Prostate gland (tissue), 2 donors: ENCODE measurements at regions not wholly inside any gene's neighbourhood (a gene's known extent, or its start where the extent isn't known, plus 50 kb on each side); places are given as distances from the start of the nearest gene placed in this dataset.

Experiments used
- DNase-seq: peaks from one replicate; pipeline ENCODE4 v3.0.0-alpha.2; 2019; ENCODE audit warnings: low spot score
- H3K27ac ChIP-seq, 2 donors: fragments of 200-600 bp; sonication (generic); 2 replicates each; pipeline ENCODE4 v1.5.1; 2017 to 2019
- H3K27me3 ChIP-seq: fragments of 200-600 bp; sonication (generic); replicated peaks from 2 replicates; pipeline ENCODE4 v1.5.1; 2019; ENCODE audit not compliant: insufficient read depth
- H3K36me3 ChIP-seq, 2 donors: fragments of 200-600 bp; sonication (generic); 1 replicate in 1 of 2; 2 replicates in 1 of 2; pipeline versions ENCODE4 v1.5.1 to v1.8.1; 2017 to 2019
- H3K4me1 ChIP-seq: fragments of 200-600 bp; sonication (generic); replicated peaks from 2 replicates; pipeline ENCODE4 v1.5.1; 2019
- H3K4me3 ChIP-seq, 2 donors: fragments of 200-600 bp; sonication (generic); 2 replicates each; pipeline ENCODE4 v1.5.1; 2017 to 2019
- H3K9me3 ChIP-seq: fragments of 200-600 bp; sonication (generic); 2 replicates; pipeline ENCODE4 v1.5.1; 2017
- POLR2A ChIP-seq: fragments of 450-650 bp; IDR thresholded peaks from one replicate; pipeline ENCODE4 v1.6.1; 2016; ENCODE audit warnings: antibody characterized with exemption, mild to moderate bottlenecking
- POLR2AphosphoS5 ChIP-seq: sonication (generic); formaldehyde crosslinking; IDR thresholded peaks from one replicate; pipeline ENCODE4 v1.6.1; 2017; ENCODE audit warnings: antibody characterized with exemption
- WGBS: methylation state at CpG from one replicate; pipeline ENCODE4 v1.1.5; 2018; 5-methylcytosine and 5-hydroxymethylcytosine counted together
- intact Hi-C: fragments of 100-400 bp; cut with DNase I; formaldehyde crosslinking; loops from one replicate; pipeline ENCODE4 v1.14.2; 2022
- TF ChIP-seq, protein P1 (sequence below), 4 experiments: fragments of 200-600 bp in 2 of 4; fragments of 450-650 bp in 2 of 4; sonication (generic) in 2 of 4; IDR thresholded peaks; 1 replicate in 3 of 4; 2 replicates in 1 of 4; pipeline ENCODE4 v1.5.1; 2016 to 2019; ENCODE audit warnings: antibody characterized with exemption in 4 of 4, mild to moderate bottlenecking in 2 of 4, moderate library complexity in 2 of 4

DNA sequence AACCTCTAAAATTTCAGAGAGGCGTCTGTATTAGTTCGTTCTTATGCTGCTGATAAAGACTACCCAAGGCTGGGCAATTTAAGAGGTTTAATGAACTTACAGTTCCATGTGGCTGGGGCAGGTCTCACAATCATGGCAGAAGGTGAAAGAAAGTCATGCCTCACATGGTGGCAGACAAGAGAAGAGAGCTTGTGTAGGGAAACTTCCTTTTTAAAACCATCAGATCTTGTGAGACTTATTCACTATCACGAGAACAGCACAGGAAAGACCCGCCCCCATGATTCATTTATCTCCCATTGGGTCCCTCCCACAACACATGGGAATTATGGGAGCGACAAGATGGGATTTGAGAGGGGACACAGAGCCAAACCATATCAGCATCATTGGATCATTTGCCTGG, 183.2 kb upstream of the SIX2 start:
- TF ChIP-seq POLR2A (no peak), POLR2AphosphoS5 (no peak)
- TF ChIP-seq, protein P1, sequence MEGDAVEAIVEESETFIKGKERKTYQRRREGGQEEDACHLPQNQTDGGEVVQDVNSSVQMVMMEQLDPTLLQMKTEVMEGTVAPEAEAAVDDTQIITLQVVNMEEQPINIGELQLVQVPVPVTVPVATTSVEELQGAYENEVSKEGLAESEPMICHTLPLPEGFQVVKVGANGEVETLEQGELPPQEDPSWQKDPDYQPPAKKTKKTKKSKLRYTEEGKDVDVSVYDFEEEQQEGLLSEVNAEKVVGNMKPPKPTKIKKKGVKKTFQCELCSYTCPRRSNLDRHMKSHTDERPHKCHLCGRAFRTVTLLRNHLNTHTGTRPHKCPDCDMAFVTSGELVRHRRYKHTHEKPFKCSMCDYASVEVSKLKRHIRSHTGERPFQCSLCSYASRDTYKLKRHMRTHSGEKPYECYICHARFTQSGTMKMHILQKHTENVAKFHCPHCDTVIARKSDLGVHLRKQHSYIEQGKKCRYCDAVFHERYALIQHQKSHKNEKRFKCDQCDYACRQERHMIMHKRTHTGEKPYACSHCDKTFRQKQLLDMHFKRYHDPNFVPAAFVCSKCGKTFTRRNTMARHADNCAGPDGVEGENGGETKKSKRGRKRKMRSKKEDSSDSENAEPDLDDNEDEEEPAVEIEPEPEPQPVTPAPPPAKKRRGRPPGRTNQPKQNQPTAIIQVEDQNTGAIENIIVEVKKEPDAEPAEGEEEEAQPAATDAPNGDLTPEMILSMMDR (IDR thresholded peaks at IDR 0.05) = no peak
- H3K4me1 ChIP-seq = no peaks in the 10 kb centered on the region
- DNase-seq = no peak
- no peak overlapping the region for H3K4me3 ChIP-seq
- H3K36me3 ChIP-seq = no peaks in the 10 kb centered on the region
- H3K27me3 ChIP-seq = no peaks in the 10 kb centered on the region
- H3K9me3 ChIP-seq = no peaks in the 10 kb centered on the region
- intact Hi-C loops = no loop called here
- WGBS = 88% methylated on average over 5 of the region's 5 CpGs
- no peak overlapping the region for H3K27ac ChIP-seq

DNA sequence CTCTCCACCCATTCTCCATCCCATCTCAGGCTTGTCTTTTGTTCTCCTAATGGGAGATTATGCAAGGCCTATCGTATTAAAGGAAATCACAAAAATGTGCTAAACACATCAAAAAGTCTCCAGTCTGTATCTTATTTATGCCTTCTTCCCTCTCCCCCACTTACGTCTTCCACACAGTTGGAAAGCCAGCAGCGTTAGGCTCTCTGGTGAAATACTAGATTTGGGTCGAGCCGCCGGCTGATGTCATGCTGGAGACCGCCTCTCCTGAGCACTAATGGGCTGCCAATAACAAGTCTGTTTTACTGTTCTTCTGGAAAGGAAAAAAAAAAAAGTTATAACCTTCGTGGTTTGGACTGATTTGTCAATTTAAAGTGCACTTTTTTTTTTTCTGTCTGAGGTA, 182.7 kb upstream of the SIX2 start:
- TF ChIP-seq, protein P1 (IDR thresholded peaks at IDR 0.05) = no peak
- TF ChIP-seq POLR2AphosphoS5 = no peak
- TF ChIP-seq POLR2A = no peak
- Histone ChIP-seq H3K4me1 (no peaks in the 10 kb centered on the region), H3K36me3 (no peaks in the 10 kb centered on the region), H3K9me3 (no peaks in the 10 kb centered on the region), H3K27me3 (no peaks in the 10 kb centered on the region), H3K27ac (no peak overlapping the region), H3K4me3 (no peak overlapping the region)
- no peak for DNase-seq
- WGBS = 64% methylated on average over 8 of the region's 8 CpGs
- intact Hi-C loops = no loop called here

DNA sequence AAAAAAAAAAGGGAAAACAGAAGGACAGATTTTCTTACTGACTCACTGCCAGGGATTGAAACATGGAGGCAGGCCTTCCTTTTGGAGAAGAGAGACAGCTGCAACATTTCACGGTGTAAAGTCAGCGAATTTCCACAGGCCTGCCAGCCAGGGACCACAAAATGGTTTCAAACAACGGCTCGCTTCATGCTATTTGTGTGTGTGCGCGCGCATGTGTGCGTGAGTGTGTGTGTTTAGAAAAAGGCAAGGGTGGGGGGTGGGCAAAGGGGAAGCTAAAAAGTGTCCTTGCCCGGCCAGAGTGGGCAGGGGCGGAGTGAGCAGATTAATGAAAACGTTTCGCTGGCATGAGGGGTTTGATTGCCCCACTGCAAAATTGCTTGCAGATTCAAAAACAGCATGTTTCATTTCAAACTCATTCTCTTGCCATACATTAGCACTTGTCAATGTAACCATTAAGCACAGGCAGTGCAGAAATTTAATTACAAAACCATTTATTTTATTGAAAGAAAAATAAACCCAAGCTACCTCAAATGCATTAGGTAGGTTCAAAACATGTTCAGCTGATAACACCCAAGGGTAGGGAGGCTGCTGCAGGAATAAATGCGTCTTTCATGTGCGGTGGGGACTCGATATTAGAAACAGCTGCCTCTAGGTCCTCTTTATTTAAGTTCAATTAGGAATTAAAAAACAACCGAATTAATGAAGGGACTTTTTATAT, 182.1 kb upstream of the SIX2 start:
- no peak overlapping the region for H3K27ac ChIP-seq
- H3K9me3 ChIP-seq = no peaks in the 10 kb centered on the region
- no peaks in the 10 kb centered on the region for H3K36me3 ChIP-seq
- TF ChIP-seq, protein P1 (IDR thresholded peaks at IDR 0.05) = no peak
- TF ChIP-seq POLR2A = no peak
- no peak for TF ChIP-seq POLR2AphosphoS5
- WGBS = 79% methylated on average over 16 of the region's 16 CpGs
- intact Hi-C loops = no loop called here
- no peaks in the 10 kb centered on the region for H3K27me3 ChIP-seq
- H3K4me3 ChIP-seq = no peak overlapping the region
- DNase-seq = no peak
- H3K4me1 ChIP-seq = no peaks in the 10 kb centered on the region

- Histone ChIP-seq H3K4me3 (no peak overlapping the region), H3K27me3 (no peaks in the 10 kb centered on the region), H3K36me3 (no peaks in the 10 kb centered on the region), H3K27ac (no peak overlapping the region), H3K9me3 (no peaks in the 10 kb centered on the region), H3K4me1 (no peaks in the 10 kb centered on the region)
- TF ChIP-seq, protein P1 (IDR thresholded peaks at IDR 0.05) = no peak
- no peak for TF ChIP-seq POLR2A
- TF ChIP-seq POLR2AphosphoS5 = no peak
- DNase-seq = no peak
- WGBS = 92% methylated on average over 8 of the region's 8 CpGs
- intact Hi-C loops = no loop called here
Measured at GRCh38 chr2:45190481-45190942, 181.3 kb upstream of the SIX2 start.

DNA sequence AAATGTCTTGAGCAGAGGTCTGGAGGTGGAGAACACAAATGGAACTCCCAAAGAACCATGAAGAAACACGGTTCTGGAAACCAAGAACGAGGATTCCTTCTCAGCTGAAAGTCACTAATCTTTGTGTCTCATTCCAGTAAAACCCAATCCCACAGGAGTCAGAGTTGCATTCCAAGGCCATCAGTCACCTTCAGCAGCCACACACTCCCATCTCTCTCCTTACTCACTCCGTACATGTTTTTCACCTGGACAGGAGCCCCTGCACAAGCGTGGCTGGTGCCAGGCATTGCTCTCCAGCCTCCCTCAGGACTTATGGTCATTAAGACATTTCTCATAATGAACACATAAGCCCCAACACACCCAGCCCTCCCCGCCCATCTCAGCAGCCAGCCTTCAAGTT, 175.4 kb upstream of the SIX2 start:
- H3K9me3 ChIP-seq = no peaks in the 10 kb centered on the region
- 91% methylated on average over 5 of the region's 5 CpGs for WGBS
- no peak overlapping the region for H3K4me3 ChIP-seq
- H3K4me1 ChIP-seq = no peaks in the 10 kb centered on the region
- no peaks in the 10 kb centered on the region for H3K36me3 ChIP-seq
- no peak for DNase-seq
- no peaks in the 10 kb centered on the region for H3K27me3 ChIP-seq
- H3K27ac ChIP-seq = no peak overlapping the region
- intact Hi-C loops = no loop called here
- TF ChIP-seq POLR2A (no peak), POLR2AphosphoS5 (no peak)
- TF ChIP-seq, protein P1 (IDR thresholded peaks at IDR 0.05) = no peak
